SU-DHL-6 (cell line): ENCODE measurements at regions not wholly inside any gene's neighbourhood (a gene's known extent, or its start where the extent isn't known, plus 50 kb on each side); places are given as distances from the start of the nearest gene placed in this dataset.

Experiments
- H2AFZ ChIP-seq: fragments of 200-600 bp; sonication (generic); 2 replicates; pipeline ENCODE4 v1.6.1; 2014; ENCODE audit warnings: low read depth, mild to moderate bottlenecking, moderate library complexity, mixed read lengths, antibody characterized with exemption, low read length; ENCODE audit not compliant: severe bottlenecking
- H3F3A ChIP-seq: fragments of 200-600 bp; shearing (Covaris generic); 2 replicates; pipeline ENCODE4 v1.6.0; 2016; ENCODE audit warnings: antibody characterized with exemption, mild to moderate bottlenecking; ENCODE audit not compliant: insufficient read depth
- H3K27ac ChIP-seq: fragments of 200-600 bp; sonication (generic); 2 replicates; pipeline ENCODE4 v1.5.1; 2016; ENCODE audit warnings: low read depth, mild to moderate bottlenecking, low read length, moderate library complexity, mixed read lengths
- H3K27me3 ChIP-seq: fragments of 200-600 bp; sonication (generic), shearing (Covaris generic); 2 replicates; pipeline ENCODE4 v1.6.0; 2014; ENCODE audit warnings: mild to moderate bottlenecking, low read length
- H3K36me3 ChIP-seq: fragments of 200-600 bp; sonication (generic); 2 replicates; pipeline ENCODE4 v1.6.1; 2014; ENCODE audit warnings: mild to moderate bottlenecking, low read length, mixed read lengths
- H3K4me2 ChIP-seq: fragments of 300-600, 200-600 bp; shearing (Covaris generic), sonication (generic); 2 replicates; pipeline ENCODE4 v1.6.0; 2014; ENCODE audit warnings: low read length, low read depth, mild to moderate bottlenecking; ENCODE audit not compliant: poor library complexity, severe bottlenecking
- H3K4me3 ChIP-seq: fragments of 200-600 bp; sonication (generic); 2 replicates; pipeline ENCODE4 v1.5.1; 2014; ENCODE audit warnings: antibody characterized with exemption, low read length, mild to moderate bottlenecking, mixed read lengths; ENCODE audit not compliant: insufficient read depth, poor library complexity, severe bottlenecking
- H3K79me2 ChIP-seq: fragments of 200-600 bp; sonication (generic); 2 replicates; pipeline ENCODE4 v1.6.1; 2014; ENCODE audit warnings: mild to moderate bottlenecking, low read length, moderate library complexity; ENCODE audit not compliant: insufficient read depth
- H3K9ac ChIP-seq: fragments of 200-600 bp; sonication (generic); 2 replicates; pipeline ENCODE4 v1.7.0; 2014; ENCODE audit warnings: mild to moderate bottlenecking, low read length
- H3K9me2 ChIP-seq: fragments of 200-600 bp; sonication (generic); replicated peaks from 2 replicates; pipeline ENCODE4 v1.6.1; 2014; ENCODE audit warnings: low read length; ENCODE audit not compliant: insufficient read depth
- H3K9me3 ChIP-seq: fragments of 200-600 bp; sonication (generic); 2 replicates; pipeline ENCODE4 v1.6.1; 2014; ENCODE audit warnings: low read length, mixed read lengths; ENCODE audit not compliant: insufficient read depth
- H4K20me1 ChIP-seq: fragments of 200-600 bp; sonication (generic); 2 replicates; pipeline ENCODE4 v1.6.1; 2014; ENCODE audit warnings: low read depth, mild to moderate bottlenecking, antibody characterized with exemption, low read length, moderate library complexity, mixed read lengths
- CTCF ChIP-seq: fragments of 200-600 bp; sonication (generic); IDR thresholded peaks from one replicate; pipeline ENCODE4 v1.5.1; 2017; ENCODE audit warnings: antibody characterized with exemption, mild to moderate bottlenecking, low read length, moderate library complexity; ENCODE audit not compliant: insufficient read depth, poor library complexity, severe bottlenecking
- EZH2phosphoT487 ChIP-seq: fragments of 200-600 bp; sonication (generic), shearing (Covaris generic); conservative IDR thresholded peaks from 2 replicates; pipeline ENCODE4 v1.6.1; 2018; ENCODE audit warnings: mild to moderate bottlenecking, antibody characterized with exemption, low read length, moderate library complexity, mixed read lengths

- no peaks in the 10 kb centered on the region for H3K27me3 ChIP-seq
- TF ChIP-seq CTCF = no peak
- TF ChIP-seq EZH2phosphoT487 = no peak
- no peaks in the 10 kb centered on the region for H4K20me1 ChIP-seq
- no peak overlapping the region for H2AFZ ChIP-seq
- H3K4me3 ChIP-seq = no peak overlapping the region
- no peaks in the 10 kb centered on the region for H3F3A ChIP-seq
- H3K9me3 ChIP-seq = no peaks in the 10 kb centered on the region
- H3K36me3 ChIP-seq = no peaks in the 10 kb centered on the region
- no peak overlapping the region for H3K27ac ChIP-seq
- no peak overlapping the region for H3K4me2 ChIP-seq
- H3K79me2 ChIP-seq = no peaks in the 10 kb centered on the region
- H3K9ac ChIP-seq = no peak overlapping the region
- no peaks in the 10 kb centered on the region for H3K9me2 ChIP-seq
Measured at GRCh38 chr10:52633266-52633665, 139.3 kb downstream of the MBL2 start.

DNA sequence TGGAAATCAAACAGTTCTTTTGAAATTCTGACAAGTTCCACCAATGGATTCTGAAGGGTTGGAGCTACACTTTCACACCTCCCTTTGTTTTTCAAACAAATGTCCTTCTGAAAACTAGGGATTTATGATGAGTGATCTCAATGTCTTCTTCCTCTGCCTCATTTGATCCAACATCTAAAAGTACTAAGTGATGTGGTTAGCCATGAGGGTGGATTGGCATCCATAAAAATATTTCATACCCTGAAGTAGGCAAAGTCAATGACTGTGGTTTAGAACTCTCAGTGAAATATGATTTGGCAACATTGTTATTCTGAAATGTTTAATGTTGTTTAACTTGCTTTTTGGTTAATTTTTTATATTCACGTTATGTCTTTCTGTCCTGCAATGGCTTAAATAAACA, 136.9 kb downstream of the MBL2 start:
- no peaks in the 10 kb centered on the region for H3K79me2 ChIP-seq
- H3K9me3 ChIP-seq = no peaks in the 10 kb centered on the region
- no peaks in the 10 kb centered on the region for H3F3A ChIP-seq
- H2AFZ ChIP-seq = no peak overlapping the region
- H3K9me2 ChIP-seq = no peaks in the 10 kb centered on the region
- no peak overlapping the region for H3K4me2 ChIP-seq
- TF ChIP-seq CTCF (no peak), EZH2phosphoT487 (no peak)
- no peak overlapping the region for H3K4me3 ChIP-seq
- H3K27me3 ChIP-seq = no peaks in the 10 kb centered on the region
- H3K27ac ChIP-seq = no peak overlapping the region
- H3K9ac ChIP-seq = no peak overlapping the region
- no peaks in the 10 kb centered on the region for H4K20me1 ChIP-seq
- no peaks in the 10 kb centered on the region for H3K36me3 ChIP-seq

- Histone ChIP-seq H3K36me3 (no peaks in the 10 kb centered on the region), H3K4me3 (no peak overlapping the region), H3K79me2 (no peaks in the 10 kb centered on the region), H3K9me3 (no peaks in the 10 kb centered on the region), H3K27ac (no peak overlapping the region), H3K27me3 (no peaks in the 10 kb centered on the region), H3F3A (no peaks in the 10 kb centered on the region), H4K20me1 (no peaks in the 10 kb centered on the region), H3K9ac (no peak overlapping the region), H3K9me2 (no peaks in the 10 kb centered on the region), H2AFZ (no peak overlapping the region), H3K4me2 (no peak overlapping the region)
- no peak for TF ChIP-seq EZH2phosphoT487
Measured at GRCh38 chr10:52636874-52637273, 135.7 kb downstream of the MBL2 start.

- Histone ChIP-seq H4K20me1 (no peaks in the 10 kb centered on the region), H2AFZ (no peak overlapping the region), H3K27ac (no peak overlapping the region), H3K4me3 (no peak overlapping the region), H3K36me3 (no peaks in the 10 kb centered on the region), H3K9me3 (no peaks in the 10 kb centered on the region), H3K9ac (no peak overlapping the region), H3K9me2 (no peaks in the 10 kb centered on the region), H3K79me2 (no peaks in the 10 kb centered on the region), H3K4me2 (no peak overlapping the region), H3K27me3 (no peaks in the 10 kb centered on the region), H3F3A (no peaks in the 10 kb centered on the region)
- TF ChIP-seq EZH2phosphoT487 = no peak
- no peak for TF ChIP-seq CTCF
Measured at GRCh38 chr10:52637592-52637991, 135.0 kb downstream of the MBL2 start.
